HPDE6-E6E7 (cell line): ENCODE measurements at regions not wholly inside any gene's neighbourhood (a gene's known extent, or its start where the extent isn't known, plus 50 kb on each side); places are given as distances from the start of the nearest gene placed in this dataset.

ENCODE experiments used
- DNase-seq: peaks from one replicate; pipeline ENCODE4 v3.0.0; 2011; ENCODE audit warnings: missing footprints; ENCODE audit errors: extremely low spot score

DNA sequence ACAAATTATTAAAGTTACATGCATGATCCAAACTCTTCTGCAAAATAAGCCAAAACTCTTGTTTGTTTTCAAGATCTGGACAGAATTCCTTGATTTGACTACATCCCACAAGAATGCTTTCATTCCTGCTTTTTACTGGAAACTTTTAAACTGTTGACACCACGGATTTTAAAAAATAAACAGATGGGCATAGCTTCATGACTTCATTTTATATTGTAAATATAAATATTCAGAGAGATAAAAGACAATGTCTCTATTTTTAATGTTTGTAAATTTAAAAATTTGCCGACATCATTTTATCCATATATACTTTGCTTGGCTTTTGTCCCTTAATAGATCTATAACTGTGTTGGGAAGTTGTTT is 134.3 kb upstream of the DCN start:
- no peak for DNase-seq

GRCh38 chr12:91316161-91316906 is 133.7 kb upstream of the DCN start:
- no peak for DNase-seq

- no peak for DNase-seq
These were observed 128.5 kb upstream of the DCN start for GRCh38 chr12:91311081-91311480.

- DNase-seq = no peak
These were observed 126.8 kb upstream of the DCN start for GRCh38 chr12:91309450-91309849.

DNA sequence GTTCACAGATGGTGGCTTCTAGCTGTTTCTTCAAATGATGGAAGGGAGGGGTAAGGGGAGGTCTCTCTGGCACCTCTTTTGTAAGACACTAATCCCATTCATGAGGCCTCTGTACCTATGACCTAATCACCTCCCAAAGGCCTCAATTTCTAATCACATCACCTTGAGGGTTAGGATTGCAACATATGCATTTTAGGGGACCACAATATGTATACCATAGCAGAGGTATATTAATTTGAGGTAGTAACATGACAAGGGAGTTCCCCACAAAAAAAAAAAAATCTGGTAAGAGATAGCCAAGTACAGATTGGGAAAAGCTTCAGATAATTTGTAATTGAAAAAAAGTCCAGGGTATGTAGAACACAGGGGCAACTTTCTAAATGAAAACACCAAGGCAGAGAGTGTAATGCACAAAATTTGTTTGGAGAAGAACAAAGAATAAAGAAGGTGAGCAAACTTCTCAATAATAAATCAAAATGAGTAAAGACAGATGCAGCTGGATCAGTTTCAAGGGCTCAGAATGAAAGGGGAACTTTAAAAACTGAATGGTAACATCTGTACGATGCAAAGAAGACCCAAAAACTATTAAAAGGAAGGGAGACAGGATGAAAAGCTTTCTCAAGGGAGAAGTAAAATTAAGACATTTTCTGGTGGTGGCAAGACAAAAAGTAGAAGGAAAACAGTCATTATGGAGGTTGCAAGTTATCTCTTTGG is 125.5 kb upstream of the DCN start:
- DNase-seq = no peak

- no peak for DNase-seq
These were observed 107.7 kb upstream of the DCN start for GRCh38 chr12:91290354-91290753.

DNA sequence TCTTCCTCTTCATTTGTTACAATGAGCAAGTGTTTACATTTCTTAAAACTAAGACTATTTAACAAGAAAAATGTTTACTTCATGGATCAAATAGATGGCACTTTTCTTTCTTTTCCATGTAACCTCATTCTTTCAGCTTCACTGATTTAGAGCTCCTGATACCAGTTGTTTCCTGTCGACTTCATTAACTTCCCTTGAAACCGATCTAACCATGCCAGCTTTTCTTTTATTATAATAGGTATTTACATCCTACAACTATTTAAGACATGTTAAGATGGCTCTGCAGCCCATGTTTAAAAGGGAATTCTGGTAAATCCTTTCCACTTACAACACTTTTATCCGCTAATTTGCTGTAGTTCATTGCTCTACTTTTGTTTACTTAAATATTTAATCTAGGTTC is 107.3 kb upstream of the DCN start:
- no peak for DNase-seq

DNA sequence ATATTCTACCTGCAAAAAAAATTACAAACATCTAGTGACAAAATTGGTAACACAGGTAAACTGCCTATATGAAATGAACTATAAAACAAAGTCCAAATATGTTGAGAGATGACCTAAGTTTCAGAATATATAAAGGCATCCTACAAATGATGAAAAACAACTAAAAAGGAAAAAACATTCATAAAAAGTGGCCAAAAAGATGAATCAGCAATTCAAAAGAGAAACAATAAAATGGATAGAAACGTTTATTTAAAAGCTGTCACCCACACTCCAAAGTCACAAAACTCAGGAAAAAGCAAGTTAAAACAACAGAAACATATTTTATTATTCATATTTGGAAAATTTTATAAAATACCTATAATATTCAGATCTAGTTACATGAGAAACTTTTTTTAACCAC is 106.5 kb upstream of the DCN start:
- no peak for DNase-seq

DNA sequence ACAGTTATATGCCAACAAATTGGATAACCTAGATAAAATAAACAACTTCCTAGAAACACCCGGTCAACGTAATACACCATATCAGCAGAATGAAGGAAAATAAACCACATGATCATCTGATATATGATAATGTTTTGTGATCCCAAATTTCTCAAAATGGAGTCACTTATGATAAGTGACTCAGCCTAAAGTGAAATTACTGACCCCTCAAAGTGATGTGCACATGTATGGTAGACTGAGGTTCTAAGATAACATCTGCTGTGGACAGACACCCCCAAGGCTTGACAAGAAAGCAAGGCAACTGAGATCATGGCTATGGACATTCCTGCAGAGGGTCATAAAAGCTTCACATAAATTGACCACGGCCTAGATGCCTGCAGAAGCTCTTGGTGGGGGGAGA is 105.1 kb upstream of the DCN start:
- DNase-seq = no peak

DNA sequence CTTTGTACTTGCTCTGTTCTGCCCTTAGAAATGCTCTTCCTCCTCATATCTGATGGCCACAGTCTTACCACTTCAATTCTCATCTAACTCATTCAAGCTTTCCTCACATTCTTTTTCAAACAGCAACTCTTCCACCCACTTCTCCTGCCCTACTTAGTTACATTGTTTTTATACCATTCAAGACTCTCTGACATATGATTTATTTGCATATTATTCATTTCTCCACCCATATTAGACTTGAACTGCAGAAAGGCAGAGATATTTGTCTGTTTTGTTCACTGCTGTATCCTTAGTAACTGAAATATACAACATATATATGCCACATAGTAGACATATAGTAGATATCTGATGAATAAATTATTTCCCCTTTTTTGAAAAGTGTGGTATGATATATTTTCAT is 95.5 kb upstream of the DCN start:
- DNase-seq = no peak

- DNase-seq = no peak
These were observed 93.9 kb upstream of the DCN start for GRCh38 chr12:91276509-91276908.

DNA sequence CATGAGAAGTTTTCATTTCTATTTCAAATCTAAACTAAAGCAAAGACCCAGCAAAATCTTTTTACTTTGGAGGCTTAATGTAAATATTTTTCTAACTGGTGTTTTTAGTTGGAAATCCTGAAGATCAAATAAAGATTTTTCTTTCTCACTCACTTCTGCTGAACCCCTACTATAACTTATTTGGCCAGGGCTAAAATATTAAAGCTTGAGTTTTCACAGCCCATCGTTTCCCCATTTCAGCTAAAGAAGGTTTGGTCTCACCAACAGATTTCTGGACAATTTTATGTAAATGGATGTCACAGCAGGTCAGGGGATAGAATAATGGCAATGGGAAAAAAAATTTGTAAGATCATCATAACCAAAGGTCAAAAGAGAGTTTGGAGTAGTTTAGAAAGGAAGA is 92.7 kb upstream of the DCN start:
- DNase-seq = no peak

- DNase-seq = no peak
These were observed 92.3 kb upstream of the DCN start for GRCh38 chr12:91274916-91275315.

GRCh38 chr12:91273560-91273959 is 90.9 kb upstream of the DCN start:
- DNase-seq = no peak

DNA sequence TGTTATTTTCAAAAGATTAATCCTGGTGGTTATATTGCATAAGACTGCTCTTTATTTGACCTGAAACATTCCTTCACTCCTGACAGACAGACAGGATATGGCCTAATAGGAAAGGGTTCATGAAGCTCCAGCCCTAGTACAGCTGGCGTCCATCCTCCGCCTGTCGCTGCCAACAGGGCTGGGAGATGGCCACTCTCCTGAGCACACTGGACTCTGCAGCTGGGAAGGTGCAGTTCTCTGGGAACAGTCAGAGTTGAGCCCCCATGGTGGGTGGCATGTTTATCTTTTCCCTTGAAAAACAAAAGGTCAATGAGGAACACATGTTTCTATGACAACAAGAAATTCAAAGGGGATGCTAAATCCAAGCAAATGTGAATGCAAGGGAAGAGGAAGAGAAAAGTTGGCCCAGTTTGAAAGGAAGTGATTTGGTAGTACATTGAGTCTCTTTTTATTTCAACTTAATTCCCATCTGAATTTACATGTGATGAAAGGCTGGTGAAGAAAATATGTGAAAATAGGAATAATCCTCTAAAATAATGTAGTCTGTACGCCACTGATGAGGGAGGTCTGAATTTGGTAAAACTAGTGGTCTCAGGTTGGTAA is 89.9 kb upstream of the DCN start:
- no peak for DNase-seq

DNA sequence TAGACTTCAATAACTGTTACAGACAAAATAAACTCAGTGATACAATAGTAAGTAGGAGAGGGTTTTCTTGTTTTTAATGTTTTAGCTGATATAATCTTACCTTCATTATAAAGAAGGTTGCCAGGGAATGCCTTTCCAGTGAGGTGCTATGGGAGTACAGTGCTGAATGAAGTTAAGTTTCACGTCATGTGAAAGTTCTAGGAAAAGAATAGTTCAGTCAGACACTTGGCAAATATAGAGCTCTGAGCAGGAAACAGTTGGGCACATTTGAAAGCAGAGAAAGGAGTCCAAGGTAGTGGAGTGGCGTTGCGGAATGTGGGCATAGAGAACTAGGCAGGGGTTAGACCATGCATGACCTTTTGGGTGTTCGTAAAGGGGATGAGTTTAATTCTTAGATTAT is 88.6 kb upstream of the DCN start:
- DNase-seq = no peak

GRCh38 chr12:91267039-91267438 is 84.4 kb upstream of the DCN start:
- DNase-seq = no peak

- no peak for DNase-seq
These were observed 81.6 kb upstream of the DCN start for GRCh38 chr12:91264178-91264577.

- DNase-seq = no peak
These were observed 79.4 kb upstream of the DCN start for GRCh38 chr12:91261820-91262676.

DNA sequence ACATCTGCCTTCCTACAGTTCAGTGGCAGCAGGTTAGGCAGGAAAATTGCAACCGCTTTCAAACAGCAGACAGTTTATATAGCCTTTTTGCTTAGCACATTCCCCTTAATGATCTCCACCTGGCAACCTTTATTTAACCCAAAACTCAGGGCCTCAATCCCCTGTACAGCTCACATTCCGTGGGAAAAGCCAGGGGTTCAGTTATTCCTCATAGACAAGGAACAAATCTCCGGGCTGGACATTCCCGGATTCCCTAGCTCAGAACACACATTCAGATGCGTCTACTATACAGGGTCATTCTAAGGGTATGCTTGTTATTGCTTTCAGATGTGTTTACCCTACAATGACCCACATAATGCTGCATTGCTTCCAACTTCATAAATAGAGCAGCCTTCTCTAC is 73.8 kb upstream of the DCN start:
- DNase-seq = no peak

DNA sequence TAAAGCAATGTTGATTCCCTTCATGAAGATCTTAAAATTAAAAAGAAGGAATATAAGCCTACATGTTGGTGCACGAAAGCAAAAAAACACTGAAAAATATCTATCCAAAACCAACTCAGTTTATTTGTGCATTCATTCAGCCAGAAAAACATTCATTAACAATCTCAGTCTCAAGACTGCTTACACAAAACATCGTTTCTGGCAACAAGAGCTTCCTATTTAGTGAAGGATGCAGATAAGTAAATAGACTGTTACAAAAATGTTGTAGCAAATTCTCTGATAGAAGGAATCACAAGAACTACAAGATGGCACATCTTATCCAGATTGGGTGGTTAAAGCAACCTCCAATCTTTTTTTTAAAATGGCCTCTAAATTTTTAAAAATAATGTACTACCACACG is 69.7 kb upstream of the DCN start:
- no peak for DNase-seq

GRCh38 chr12:91250273-91250665 is 67.7 kb upstream of the DCN start:
- no peak for DNase-seq
